OCI-LY1 (cell line): ENCODE measurements at regions not wholly inside any gene's neighbourhood (a gene's known extent, or its start where the extent isn't known, plus 50 kb on each side); places are given as distances from the start of the nearest gene placed in this dataset.

Experiments
- H2AFZ ChIP-seq: fragments of 200-600 bp; sonication (generic), shearing (Covaris generic); 2 replicates; pipeline ENCODE4 v1.6.0; 2014; ENCODE audit warnings: antibody characterized with exemption, mild to moderate bottlenecking, low read length
- H3F3A ChIP-seq: fragments of 200-600 bp; sonication (generic), shearing (Covaris generic); 2 replicates; pipeline ENCODE4 v1.6.0; 2014; ENCODE audit warnings: mild to moderate bottlenecking, antibody characterized with exemption, low read length, moderate library complexity; ENCODE audit not compliant: insufficient read depth
- H3K27ac ChIP-seq: fragments of 200-600 bp; sonication (generic); 2 replicates; pipeline ENCODE4 v1.5.1; 2014; ENCODE audit warnings: low read length, mixed run types, mild to moderate bottlenecking, low read depth; ENCODE audit not compliant: poor library complexity, severe bottlenecking
- H3K27me3 ChIP-seq: fragments of 200-600 bp; sonication (generic); 2 replicates; pipeline ENCODE4 v1.6.0; 2014; ENCODE audit warnings: antibody characterized with exemption, mild to moderate bottlenecking, low read length, moderate library complexity; ENCODE audit not compliant: insufficient read depth
- H3K36me3 ChIP-seq: fragments of 200-600 bp; sonication (generic); 2 replicates; pipeline ENCODE4 v1.6.1; 2014; ENCODE audit warnings: mild to moderate bottlenecking, antibody characterized with exemption, low read length, moderate library complexity, mixed read lengths; ENCODE audit not compliant: insufficient read depth
- H3K4me1 ChIP-seq: fragments of 200-600 bp; sonication (generic); 2 replicates; pipeline ENCODE4 v1.5.1; 2014; ENCODE audit warnings: mild to moderate bottlenecking, low read length, moderate library complexity; ENCODE audit not compliant: insufficient read depth, severe bottlenecking
- H3K4me2 ChIP-seq: fragments of 200-600 bp; sonication (generic), shearing (Covaris generic); 2 replicates; pipeline ENCODE4 v1.6.1; 2014; ENCODE audit warnings: low read length
- H3K4me3 ChIP-seq: fragments of 200-600 bp; sonication (generic); 2 replicates; pipeline ENCODE4 v1.5.1; 2014; ENCODE audit warnings: low read length, low read depth, mild to moderate bottlenecking, mixed read lengths; ENCODE audit not compliant: poor library complexity, severe bottlenecking
- H3K79me2 ChIP-seq: fragments of 200-600 bp; shearing (Covaris generic); 2 replicates; pipeline ENCODE4 v1.6.1; 2016; ENCODE audit warnings: mixed run types, low read length, mixed read lengths; ENCODE audit not compliant: insufficient read depth
- H3K9ac ChIP-seq: fragments of 200-600 bp; sonication (generic), shearing (Covaris generic); 2 replicates; pipeline ENCODE4 v1.6.1; 2014; ENCODE audit warnings: mild to moderate bottlenecking, low read length, mixed read lengths
- H3K9me2 ChIP-seq: fragments of 200-600 bp; sonication (generic), shearing (Covaris generic); 2 replicates; pipeline ENCODE4 v1.6.1; 2014; ENCODE audit warnings: low read depth, mild to moderate bottlenecking, low read length, mixed read lengths
- H3K9me3 ChIP-seq: fragments of 200-600 bp; shearing (Covaris generic); 2 replicates; pipeline ENCODE4 v1.6.1; 2014; ENCODE audit warnings: low read length, mixed read lengths
- H4K20me1 ChIP-seq: fragments of 200-600 bp; sonication (generic), shearing (Covaris generic); 2 replicates; pipeline ENCODE4 v1.6.0; 2016; ENCODE audit warnings: mild to moderate bottlenecking, low read length; ENCODE audit not compliant: insufficient read depth
- EZH2 ChIP-seq: fragments of 200-600 bp; sonication (generic), shearing (Covaris generic); IDR thresholded peaks from 2 replicates; pipeline ENCODE4 v1.8.0; 2017; ENCODE audit warnings: borderline replicate concordance, mixed run types, mild to moderate bottlenecking, antibody characterized with exemption, low read length, moderate library complexity, mixed read lengths
- TF ChIP-seq, protein P1 (sequence below): fragments of 200-600 bp; sonication (generic), shearing (Covaris generic); IDR thresholded peaks from 2 replicates; pipeline ENCODE4 v1.5.1; 2017; ENCODE audit warnings: mild to moderate bottlenecking, antibody characterized with exemption, low read length, moderate library complexity, mixed read lengths

DNA sequence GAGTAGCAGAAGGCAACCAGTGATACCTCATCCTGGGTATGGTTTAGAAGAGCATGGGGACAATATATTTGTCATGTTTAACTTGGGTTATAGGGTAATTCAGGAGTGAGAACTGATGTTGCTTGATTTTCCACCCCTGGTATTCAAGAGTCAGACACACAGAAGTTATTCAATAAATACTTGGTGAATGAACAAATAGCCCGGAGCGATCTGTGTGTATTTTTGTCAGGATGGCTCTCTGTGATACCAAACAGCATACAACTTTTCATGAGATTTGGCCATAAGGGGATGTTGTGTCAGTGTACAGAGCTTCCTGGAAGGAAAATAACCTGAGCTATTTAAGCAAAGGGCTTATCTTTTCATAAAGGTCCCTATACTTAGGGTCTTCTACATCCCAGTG lies 270.2 kb upstream of the C1orf87 start:
- no peak overlapping the region for H3K4me3 ChIP-seq
- H3K27me3 ChIP-seq: no peaks in the 10 kb centered on the region
- no peak overlapping the region for H3K27ac ChIP-seq
- H2AFZ ChIP-seq: no peak overlapping the region
- H3K9me3 ChIP-seq: no peaks in the 10 kb centered on the region
- no peaks in the 10 kb centered on the region for H3K36me3 ChIP-seq
- H3F3A ChIP-seq: no peaks in the 10 kb centered on the region
- H3K4me1 ChIP-seq: no peaks in the 10 kb centered on the region
- H3K9ac ChIP-seq: no peak overlapping the region
- H3K79me2 ChIP-seq: no peaks in the 10 kb centered on the region
- no peak overlapping the region for H3K4me2 ChIP-seq
- no peaks in the 10 kb centered on the region for H4K20me1 ChIP-seq
- H3K9me2 ChIP-seq: no peaks in the 10 kb centered on the region
- TF ChIP-seq, protein P1, sequence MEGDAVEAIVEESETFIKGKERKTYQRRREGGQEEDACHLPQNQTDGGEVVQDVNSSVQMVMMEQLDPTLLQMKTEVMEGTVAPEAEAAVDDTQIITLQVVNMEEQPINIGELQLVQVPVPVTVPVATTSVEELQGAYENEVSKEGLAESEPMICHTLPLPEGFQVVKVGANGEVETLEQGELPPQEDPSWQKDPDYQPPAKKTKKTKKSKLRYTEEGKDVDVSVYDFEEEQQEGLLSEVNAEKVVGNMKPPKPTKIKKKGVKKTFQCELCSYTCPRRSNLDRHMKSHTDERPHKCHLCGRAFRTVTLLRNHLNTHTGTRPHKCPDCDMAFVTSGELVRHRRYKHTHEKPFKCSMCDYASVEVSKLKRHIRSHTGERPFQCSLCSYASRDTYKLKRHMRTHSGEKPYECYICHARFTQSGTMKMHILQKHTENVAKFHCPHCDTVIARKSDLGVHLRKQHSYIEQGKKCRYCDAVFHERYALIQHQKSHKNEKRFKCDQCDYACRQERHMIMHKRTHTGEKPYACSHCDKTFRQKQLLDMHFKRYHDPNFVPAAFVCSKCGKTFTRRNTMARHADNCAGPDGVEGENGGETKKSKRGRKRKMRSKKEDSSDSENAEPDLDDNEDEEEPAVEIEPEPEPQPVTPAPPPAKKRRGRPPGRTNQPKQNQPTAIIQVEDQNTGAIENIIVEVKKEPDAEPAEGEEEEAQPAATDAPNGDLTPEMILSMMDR: no peak
- TF ChIP-seq EZH2: no peak

DNA sequence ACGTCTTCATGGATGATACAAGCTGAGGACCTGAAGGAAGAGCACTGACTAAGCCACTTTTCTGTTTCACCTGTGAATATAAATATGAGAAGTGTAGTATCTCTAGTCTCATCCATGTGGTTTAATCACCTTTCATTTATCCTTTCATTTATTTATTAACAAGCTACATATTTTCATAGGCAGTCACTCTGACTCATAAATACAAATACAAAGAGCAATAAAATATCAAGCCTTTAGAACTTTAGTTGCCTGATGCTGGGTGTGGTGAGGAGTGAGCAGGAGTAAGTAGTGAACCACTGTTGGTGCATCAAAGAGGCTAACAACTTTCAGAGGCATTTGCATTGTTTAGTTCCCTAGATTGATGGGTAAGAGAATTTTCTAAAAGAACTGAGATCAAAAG lies 269.0 kb upstream of the C1orf87 start:
- no peak overlapping the region for H2AFZ ChIP-seq
- no peaks in the 10 kb centered on the region for H3F3A ChIP-seq
- H4K20me1 ChIP-seq: no peaks in the 10 kb centered on the region
- no peaks in the 10 kb centered on the region for H3K4me1 ChIP-seq
- no peak overlapping the region for H3K27ac ChIP-seq
- no peaks in the 10 kb centered on the region for H3K9me2 ChIP-seq
- no peaks in the 10 kb centered on the region for H3K27me3 ChIP-seq
- H3K36me3 ChIP-seq: no peaks in the 10 kb centered on the region
- no peaks in the 10 kb centered on the region for H3K79me2 ChIP-seq
- no peaks in the 10 kb centered on the region for H3K9me3 ChIP-seq
- TF ChIP-seq EZH2: no peak
- H3K4me3 ChIP-seq: no peak overlapping the region
- no peak overlapping the region for H3K4me2 ChIP-seq
- no peak overlapping the region for H3K9ac ChIP-seq

DNA sequence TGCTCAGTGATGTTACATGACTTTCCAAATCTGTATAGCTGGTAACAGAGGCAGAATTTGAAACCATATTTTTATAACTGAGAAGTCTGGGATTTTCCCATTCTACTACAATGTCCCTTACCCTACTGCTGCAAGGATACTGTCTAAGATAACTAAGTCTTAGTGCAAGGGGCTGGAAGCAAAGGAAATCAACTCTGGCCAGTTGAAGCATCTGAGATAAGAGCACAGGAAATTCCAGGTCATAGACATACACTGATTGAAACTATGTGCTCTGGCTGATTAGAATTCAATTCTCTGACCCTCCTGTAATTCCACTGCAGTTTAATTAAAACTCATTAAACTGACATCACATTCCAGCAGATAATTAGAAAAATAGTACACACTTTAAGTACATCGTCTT lies 267.7 kb upstream of the C1orf87 start:
- Histone ChIP-seq H3K4me1 (no peaks in the 10 kb centered on the region), H3K4me2 (no peak overlapping the region), H3K36me3 (no peaks in the 10 kb centered on the region), H3F3A (no peaks in the 10 kb centered on the region), H3K9me3 (no peaks in the 10 kb centered on the region), H3K9ac (no peak overlapping the region), H4K20me1 (no peaks in the 10 kb centered on the region), H3K79me2 (no peaks in the 10 kb centered on the region), H3K27ac (no peak overlapping the region), H3K27me3 (no peaks in the 10 kb centered on the region), H2AFZ (no peak overlapping the region), H3K4me3 (no peak overlapping the region), H3K9me2 (no peaks in the 10 kb centered on the region)
- TF ChIP-seq EZH2: no peak
- TF ChIP-seq, protein P1: no peak

GRCh38 chr1:60331647-60332046 lies 258.1 kb upstream of the C1orf87 start:
- Histone ChIP-seq H3K27ac (no peak overlapping the region), H3K9me3 (no peaks in the 10 kb centered on the region), H2AFZ (no peak overlapping the region), H3K4me1 (no peaks in the 10 kb centered on the region), H3K4me2 (no peak overlapping the region), H4K20me1 (no peaks in the 10 kb centered on the region), H3K9me2 (no peaks in the 10 kb centered on the region), H3K79me2 (no peaks in the 10 kb centered on the region), H3K4me3 (no peak overlapping the region), H3K27me3 (no peaks in the 10 kb centered on the region), H3K36me3 (no peaks in the 10 kb centered on the region), H3F3A (no peaks in the 10 kb centered on the region), H3K9ac (no peak overlapping the region)
- TF ChIP-seq, protein P1: no peak
- no peak for TF ChIP-seq EZH2
